ENCODE measurements at regions not wholly inside any gene's neighbourhood (a gene's known extent, or its start where the extent isn't known, plus 50 kb on each side); places are given as distances from the start of the nearest gene placed in this dataset.

GRCh38 chr4:31803526-31804195 lies 1083.5 kb downstream of the PCDH7 start:
- no peaks in the 10 kb centered on the region for H3K36me3 Mint-ChIP-seq

DNA sequence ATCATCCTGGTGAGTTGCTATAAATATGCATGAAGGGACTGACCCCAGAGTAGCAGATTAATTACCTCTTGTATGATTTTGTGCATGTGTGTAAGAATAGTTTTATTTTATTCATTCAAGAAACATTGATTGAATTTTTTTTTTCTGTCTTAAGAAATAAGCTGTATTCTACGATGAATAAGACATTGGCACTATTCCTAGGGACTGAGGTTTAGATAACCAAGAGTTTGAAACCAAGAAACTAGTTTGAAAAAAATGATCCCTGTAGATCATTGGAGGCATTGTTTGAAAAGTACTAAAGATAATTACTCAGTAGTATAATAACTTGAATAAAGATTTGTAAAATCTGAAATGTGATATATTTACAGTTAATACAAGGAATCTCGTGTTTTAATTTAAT lies 1086.9 kb downstream of the PCDH7 start:
- no peaks in the 10 kb centered on the region for H3K79me2 ChIP-seq (ENCODE audit: low read depth)
- Mint-ChIP-seq H3K36me3 (no peaks in the 10 kb centered on the region), H3K9me3 (no peaks in the 10 kb centered on the region), H3K4me1 (no peaks in the 10 kb centered on the region), H3K27me3 (ENCODE audit: insufficient read depth, low read depth) (no peaks in the 10 kb centered on the region), H3K4me3 (no peak overlapping the region), H3K27ac (no peak overlapping the region)
- H3K4me2 ChIP-seq: no peak overlapping the region
- no peak for DNase-seq (ENCODE audit: low spot score)
- H3K27me3 ChIP-seq: no peaks in the 10 kb centered on the region
- H3K9me3 ChIP-seq (ENCODE audit: low read depth): no peaks in the 10 kb centered on the region
- H3K9ac ChIP-seq: no peak overlapping the region
- H4K20me1 ChIP-seq (ENCODE audit: low read depth): no peaks in the 10 kb centered on the region
- H3K27ac ChIP-seq: no peak overlapping the region
- H3K36me3 ChIP-seq: no peaks in the 10 kb centered on the region
- no peak for TF ChIP-seq EZH2phosphoT487 (IDR thresholded peaks at IDR 0.05)
- no peak for TF ChIP-seq EZH2 (IDR thresholded peaks at IDR 0.05)
- no peak for TF ChIP-seq CTCF (IDR thresholded peaks at IDR 0.05)
- no peak overlapping the region for H2AFZ ChIP-seq (replicated peaks)
- H3F3A ChIP-seq (ENCODE audit: low read depth): no peaks in the 10 kb centered on the region
- no peaks in the 10 kb centered on the region for H3K4me1 ChIP-seq
- no peak overlapping the region for H3K4me3 ChIP-seq

More at GRCh38 chr4:31803526-31804195, 1083.5 kb downstream of the PCDH7 start:
- H3K27ac ChIP-seq: no peak overlapping the region
- H3K36me3 ChIP-seq: no peaks in the 10 kb centered on the region
- no peaks in the 10 kb centered on the region for H3K79me2 ChIP-seq (ENCODE audit: low read depth)
- Mint-ChIP-seq H3K4me3 (no peak overlapping the region), H3K27ac (no peak overlapping the region), H3K4me1 (no peaks in the 10 kb centered on the region), H3K9me3 (no peaks in the 10 kb centered on the region), H3K27me3 (ENCODE audit: insufficient read depth, low read depth) (no peaks in the 10 kb centered on the region)
- TF ChIP-seq CTCF (IDR thresholded peaks at IDR 0.05) (no peak), EZH2 (IDR thresholded peaks at IDR 0.05) (no peak), EZH2phosphoT487 (IDR thresholded peaks at IDR 0.05) (no peak)
- H3K4me1 ChIP-seq: no peaks in the 10 kb centered on the region
- no peaks in the 10 kb centered on the region for H3F3A ChIP-seq (ENCODE audit: low read depth)
- no peak for DNase-seq (ENCODE audit: low spot score)
- H3K9me3 ChIP-seq (ENCODE audit: low read depth): no peaks in the 10 kb centered on the region
- H4K20me1 ChIP-seq (ENCODE audit: low read depth): no peaks in the 10 kb centered on the region
- no peak overlapping the region for H3K9ac ChIP-seq
- no peak overlapping the region for H3K4me2 ChIP-seq
- no peaks in the 10 kb centered on the region for H3K27me3 ChIP-seq
- H3K4me3 ChIP-seq: no peak overlapping the region
- no peak overlapping the region for H2AFZ ChIP-seq (replicated peaks)

DNA sequence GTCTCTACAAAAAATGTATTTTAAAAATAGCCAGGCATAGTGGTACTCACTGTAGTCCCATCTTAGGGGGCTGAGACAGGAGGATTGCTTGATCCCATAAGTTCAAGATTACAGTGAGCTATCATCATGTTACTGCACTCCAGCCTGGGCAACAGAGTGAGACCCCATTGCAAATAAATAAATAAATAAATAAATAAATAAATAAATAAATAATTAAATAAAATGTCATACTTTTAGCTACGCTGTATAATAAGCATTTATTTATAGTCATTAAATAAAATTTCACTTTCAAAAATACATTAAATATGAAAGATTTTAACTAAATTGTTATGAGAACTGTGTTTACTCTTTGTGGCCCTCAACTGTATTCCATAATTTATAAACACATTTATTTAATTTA lies 1124.2 kb downstream of the PCDH7 start:
- no peaks in the 10 kb centered on the region for H3K9me3 ChIP-seq (ENCODE audit: low read depth)
- TF ChIP-seq CTCF (IDR thresholded peaks at IDR 0.05) (no peak), EZH2 (IDR thresholded peaks at IDR 0.05) (no peak)
- no peak overlapping the region for H3K4me3 ChIP-seq
- H2AFZ ChIP-seq (replicated peaks): no peak overlapping the region
- H4K20me1 ChIP-seq (ENCODE audit: low read depth): no peaks in the 10 kb centered on the region
- Mint-ChIP-seq H3K27ac (no peak overlapping the region), H3K4me3 (no peak overlapping the region), H3K4me1 (no peaks in the 10 kb centered on the region), H3K27me3 (ENCODE audit: insufficient read depth, low read depth) (no peaks in the 10 kb centered on the region), H3K9me3 (peaks cover 3% of the 10 kb centered on the region), H3K36me3 (no peaks in the 10 kb centered on the region)
- H3K36me3 ChIP-seq: no peaks in the 10 kb centered on the region
- no peaks in the 10 kb centered on the region for H3K4me1 ChIP-seq
- no peak overlapping the region for H3K9ac ChIP-seq
- H3K79me2 ChIP-seq (ENCODE audit: low read depth): no peaks in the 10 kb centered on the region
- no peak overlapping the region for H3K4me2 ChIP-seq
- no peak overlapping the region for H3K27ac ChIP-seq
- H3F3A ChIP-seq (ENCODE audit: low read depth): no peaks in the 10 kb centered on the region
- DNase-seq (ENCODE audit: low spot score): no peak
- no peaks in the 10 kb centered on the region for H3K27me3 ChIP-seq

Measured in neural progenitor cell (in vitro differentiated cells).